VCaP (cell line): ENCODE measurements at regions not wholly inside any gene's neighbourhood (a gene's known extent, or its start where the extent isn't known, plus 50 kb on each side); places are given as distances from the start of the nearest gene placed in this dataset.

Experiments used
- H3K27ac ChIP-seq: fragments of 450-650 bp; 2 replicates; pipeline ENCODE4 v1.5.1; 2017
- CTCF ChIP-seq: fragments of 450-650 bp; conservative IDR thresholded peaks from 2 replicates; pipeline ENCODE4 v1.5.1; 2017; ENCODE audit warnings: mild to moderate bottlenecking, moderate library complexity

DNA sequence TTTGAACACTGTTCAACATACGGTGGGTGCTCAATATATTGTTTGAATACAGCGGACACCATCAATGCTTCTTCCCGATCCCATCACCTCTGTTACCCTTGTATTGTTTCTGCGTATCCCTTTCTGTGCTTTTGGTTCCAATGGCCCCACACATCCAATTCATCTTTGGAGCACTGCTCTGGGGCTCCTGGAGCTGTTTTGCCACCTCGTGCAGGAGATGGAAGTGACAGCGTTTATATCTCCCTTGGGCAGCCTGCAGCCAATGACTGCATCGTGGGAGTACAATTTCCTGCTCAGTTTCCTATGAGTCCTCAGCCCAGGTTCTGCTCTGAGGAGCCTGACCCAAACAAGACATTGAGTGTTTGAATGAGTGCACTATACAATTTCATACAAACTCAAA lies 50.2 kb upstream of the PIK3CG start:
- TF ChIP-seq CTCF = no peak
- no peak overlapping the region for H3K27ac ChIP-seq
